H1 (cell line): ENCODE measurements at regions not wholly inside any gene's neighbourhood (a gene's known extent, or its start where the extent isn't known, plus 50 kb on each side); places are given as distances from the start of the nearest gene placed in this dataset.

Experiments
- CTCF ChIA-PET: fragments of 300-600 bp; sonication (Branson Sonifier 250); formaldehyde crosslinking; loops from one replicate; lab custom pipeline; 2021; ENCODE audit not compliant: partially characterized antibody; lab: Charles Lee
- POLR2A ChIA-PET: fragments of 300-600 bp; sonication (Branson Sonifier 250); formaldehyde crosslinking; loops from one replicate; lab custom pipeline; 2021; ENCODE audit warnings: inconsistent platforms; ENCODE audit not compliant: partially characterized antibody; lab: Charles Lee
- DNase-seq, 2 experiments: peaks; one replicate each; pipeline versions ENCODE4 v3.0.0 to v3.0.0-alpha.2; 2010 to 2022; ENCODE audit warnings: low spot score in 2 of 2, low read depth in 1 of 2, mixed read lengths in 1 of 2
- FAIRE-seq: peaks from 2 replicates; lab custom pipeline; 2011; peaks lifted over from hg19 to GRCh38; lab: Jason Lieb, UNC
- H2AFZ ChIP-seq: 2 replicates; pipeline ENCODE4 v1.8.1; 2012; ENCODE audit warnings: low read length, inconsistent platforms
- H2AK5ac ChIP-seq: 2 replicates; pipeline ENCODE4 v1.6.1; 2013; ENCODE audit warnings: low read depth, low read length
- H2BK120ac ChIP-seq: replicated peaks from 2 replicates; pipeline ENCODE3; 2013; ENCODE audit warnings: low read depth, low read length, inconsistent platforms
- H2BK12ac ChIP-seq: 2 replicates; pipeline ENCODE4 v1.6.1; 2013; ENCODE audit warnings: low read depth, low read length
- H2BK15ac ChIP-seq: 2 replicates; pipeline ENCODE4 v1.6.1; 2013; ENCODE audit warnings: low read length
- H2BK20ac ChIP-seq: 2 replicates; pipeline ENCODE4 v1.6.1; 2013; ENCODE audit warnings: low read length
- H2BK5ac ChIP-seq: 2 replicates; pipeline ENCODE4 v1.6.1; 2013; ENCODE audit warnings: low read depth, low read length
- H3K14ac ChIP-seq: 2 replicates; pipeline ENCODE4 v1.6.1; 2013; ENCODE audit warnings: inconsistent platforms; ENCODE audit not compliant: insufficient read length
- H3K18ac ChIP-seq: 2 replicates; pipeline ENCODE4 v1.6.1; 2013; ENCODE audit warnings: low read length; ENCODE audit errors: extremely low read depth
- H3K23ac ChIP-seq: 2 replicates; pipeline ENCODE4 v1.6.1; 2013; ENCODE audit warnings: inconsistent platforms; ENCODE audit not compliant: insufficient read length
- H3K23me2 ChIP-seq: 2 replicates; pipeline ENCODE4 v1.6.1; 2013; ENCODE audit warnings: low read depth, low read length
- H3K27ac ChIP-seq: 2 replicates; pipeline ENCODE4 v1.6.1; 2011; ENCODE audit warnings: low read depth, low read length, inconsistent platforms
- H3K27me3 ChIP-seq, 4 experiments: replicated peaks in 1 of 4; 1 replicate in 1 of 4; 2 replicates in 3 of 4; pipeline versions ENCODE4 v1.6.1 to v1.8.1; 2011 to 2013; ENCODE audit warnings: low read length in 3 of 4, mild to moderate bottlenecking in 3 of 4, inconsistent platforms in 2 of 4, mixed read lengths in 2 of 4, moderate library complexity in 1 of 4; ENCODE audit not compliant: control insufficient read depth in 3 of 4, insufficient read depth in 3 of 4; ENCODE audit errors: extremely low read depth in 1 of 4
- H3K36me3 ChIP-seq, 4 experiments: 2 replicates each; pipeline versions ENCODE4 v1.6.1 to v1.8.1; 2011 to 2013; ENCODE audit warnings: mild to moderate bottlenecking in 4 of 4, low read length in 3 of 4, moderate library complexity in 2 of 4, control low read depth in 1 of 4, inconsistent platforms in 1 of 4; ENCODE audit not compliant: insufficient read depth in 4 of 4, control insufficient read depth in 2 of 4
- H3K4ac ChIP-seq: replicated peaks from 2 replicates; pipeline ENCODE3; 2013; ENCODE audit warnings: low read length, low read depth, mixed read lengths, inconsistent platforms; ENCODE audit not compliant: insufficient read length
- H3K4me1 ChIP-seq, 4 experiments: replicated peaks in 1 of 4; 1 replicate in 1 of 4; 2 replicates in 3 of 4; pipeline versions ENCODE4 v1.6.1 to v1.8.1; 2011 to 2013; ENCODE audit warnings: low read length in 3 of 4, inconsistent platforms in 2 of 4, mixed read lengths in 1 of 4; ENCODE audit not compliant: insufficient read depth in 4 of 4, control insufficient read depth in 3 of 4
- H3K4me2 ChIP-seq, 2 experiments: 2 replicates each; pipeline versions ENCODE4 v1.6.1 to v1.8.1; 2011 to 2013; ENCODE audit warnings: low read depth in 2 of 2, low read length in 2 of 2, control low read depth in 1 of 2, inconsistent platforms in 1 of 2, mild to moderate bottlenecking in 1 of 2; ENCODE audit not compliant: insufficient read depth in 1 of 2
- H3K4me3 ChIP-seq, 4 experiments: fragments of 200-600, 300-600 bp in 1 of 4; sonication (generic), shearing (Covaris generic), sonication (Bioruptor Twin) in 1 of 4; 2 replicates each; pipeline versions ENCODE4 v1.5.1 to v1.8.1; 2011 to 2016; ENCODE audit warnings: low read length in 4 of 4, low read depth in 3 of 4, control low read depth in 2 of 4, inconsistent platforms in 2 of 4, mild to moderate bottlenecking in 2 of 4, mixed read lengths in 1 of 4, moderate library complexity in 1 of 4; ENCODE audit not compliant: insufficient read depth in 2 of 4; ENCODE audit errors: extremely low read depth in 1 of 4
- H3K56ac ChIP-seq: replicated peaks from 2 replicates; pipeline ENCODE3; 2013; ENCODE audit warnings: low read depth, mild to moderate bottlenecking, mixed read lengths, low read length, inconsistent platforms; ENCODE audit not compliant: insufficient read length
- H3K79me1 ChIP-seq: 2 replicates; pipeline ENCODE4 v1.6.1; 2013; ENCODE audit warnings: low read depth, low read length, control low read depth
- H3K79me2 ChIP-seq, 2 experiments: 2 replicates each; pipeline versions ENCODE4 v1.6.1 to v1.8.1; 2012 to 2013; ENCODE audit warnings: low read length in 2 of 2, mild to moderate bottlenecking in 2 of 2, inconsistent platforms in 1 of 2; ENCODE audit not compliant: insufficient read depth in 2 of 2, control insufficient read depth in 1 of 2
- H3K9ac ChIP-seq, 4 experiments: replicated peaks in 1 of 4; 1 replicate in 1 of 4; 2 replicates in 3 of 4; pipeline versions ENCODE4 v1.6.1 to v1.8.1; 2011 to 2013; ENCODE audit warnings: low read depth in 3 of 4, low read length in 3 of 4, control low read depth in 2 of 4, mild to moderate bottlenecking in 2 of 4, moderate library complexity in 2 of 4, inconsistent platforms in 1 of 4; ENCODE audit errors: extremely low read depth in 1 of 4
- H3K9me3 ChIP-seq, 2 experiments: 2 replicates each; pipeline versions ENCODE4 v1.6.1 to v1.8.1; 2012 to 2013; ENCODE audit warnings: mild to moderate bottlenecking in 2 of 2, moderate library complexity in 2 of 2, control low read depth in 1 of 2, inconsistent platforms in 1 of 2, low read depth in 1 of 2, low read length in 1 of 2, mixed read lengths in 1 of 2; ENCODE audit not compliant: insufficient read depth in 2 of 2
- H4K20me1 ChIP-seq, 2 experiments: replicated peaks in 1 of 2; 2 replicates each; pipeline versions ENCODE3 to v1.8.1; 2011 to 2013; ENCODE audit warnings: inconsistent platforms in 2 of 2, low read length in 2 of 2, mild to moderate bottlenecking in 1 of 2; ENCODE audit not compliant: insufficient read depth in 2 of 2, control insufficient read depth in 1 of 2
- H4K5ac ChIP-seq: 2 replicates; pipeline ENCODE4 v1.6.1; 2013; ENCODE audit warnings: low read length, low read depth, mixed read lengths, inconsistent platforms; ENCODE audit not compliant: insufficient read length
- H4K8ac ChIP-seq: 2 replicates; pipeline ENCODE4 v1.8.0; 2013; ENCODE audit warnings: mild to moderate bottlenecking, moderate library complexity, low read length, inconsistent platforms; ENCODE audit not compliant: insufficient read depth; ENCODE audit errors: extremely low read depth
- H4K91ac ChIP-seq: replicated peaks from 2 replicates; pipeline ENCODE3; 2013; ENCODE audit warnings: low read length, mixed read lengths, inconsistent platforms; ENCODE audit not compliant: insufficient read length
- WGBS, 2 experiments: shearing (Covaris generic) in 1 of 2; methylation state at CpG; one replicate each; pipeline versions ENCODE4 v1.1.6 to v1.1.7; 2013 to 2015; ENCODE audit warnings: low lambda C conversion rate in 2 of 2, mixed read lengths in 2 of 2, inconsistent platforms in 1 of 2, low coverage in 1 of 2, missing lambda C conversion rate in 1 of 2; ENCODE audit not compliant: insufficient replicate concordance in 2 of 2, insufficient coverage in 1 of 2, insufficient read length in 1 of 2; ENCODE audit errors: extremely low coverage in 1 of 2, missing lambda C conversion rate in 1 of 2; 5-methylcytosine and 5-hydroxymethylcytosine counted together

- Histone ChIP-seq H3K27me3 (no peaks in the 10 kb centered on the region), H3K14ac (no peak overlapping the region), H3K4me1 (no peaks in the 10 kb centered on the region; a peak in 2 of 7 replicates), H4K20me1 (no peaks in the 10 kb centered on the region), H3K4me2 (no peak overlapping the region), H3K23me2 (no peaks in the 10 kb centered on the region), H2BK15ac (no peak overlapping the region), H4K8ac (peak overlapping the region; percentile 11), H3K23ac (no peak overlapping the region), H3K9me3 (no peaks in the 10 kb centered on the region), H3K18ac (no peak overlapping the region), H3K9ac (no peak overlapping the region), H2BK5ac (no peak overlapping the region), H3K27ac (no peak overlapping the region), H3K56ac (no peak overlapping the region), H2BK12ac (no peak overlapping the region), H3K79me1 (no peaks in the 10 kb centered on the region), H4K5ac (no peak overlapping the region), H2AFZ (peak overlapping the region; percentile 62; the same call in 1 of the 2 replicates), H2AK5ac (no peak overlapping the region), H3K79me2 (no peaks in the 10 kb centered on the region), H3K36me3 (no peaks in the 10 kb centered on the region), H3K4me3 (no peak overlapping the region), H2BK20ac (no peak overlapping the region), H3K4ac (no peak overlapping the region), H2BK120ac (no peak overlapping the region), H4K91ac (no peak overlapping the region)
- no peak for FAIRE-seq
- ChIA-PET CTCF (interaction anchor here (1.0 to 2.3 kb wide), 4 partner anchors 10 to 111 kb away, joined by 3 to 4 read pairs (median 3); no protein-coding TSS in a partner anchor), POLR2A (no interaction called here)
- no peak for DNase-seq
- WGBS, 2 experiments: 89% methylated on average over 9 of the region's 9 CpGs; no CpG with 5 or more reads in 1 of the 2 experiments
These were observed 226.3 kb upstream of the NPVF start for GRCh38 chr7:25454562-25455041.
